Tibial nerve (tissue), 4 donors: ENCODE measurements at regions not wholly inside any gene's neighbourhood (a gene's known extent, or its start where the extent isn't known, plus 50 kb on each side); places are given as distances from the start of the nearest gene placed in this dataset.
"Not testable (repeated sequence)": the region's sequence is repeated elsewhere in the genome, so short reads cannot be mapped to it uniquely, and the experiment has no call there.

Experiments used
- CTCF ChIP-seq, 5 experiments: fragments of 200-600 bp in 3 of 5; fragments of 450-650 bp in 2 of 5; sonication (generic) in 3 of 5; IDR thresholded peaks; one replicate each; pipeline ENCODE4 v1.5.1; 2016 to 2019; ENCODE audit warnings: antibody characterized with exemption in 5 of 5, mild to moderate bottlenecking in 3 of 5, moderate library complexity in 2 of 5
- EP300 ChIP-seq, 2 donors: sonication (generic); formaldehyde crosslinking; IDR thresholded peaks; one replicate each; pipeline ENCODE4 v1.6.1; 2017; ENCODE audit warnings: antibody characterized with exemption in 2 of 2, mild to moderate bottlenecking in 1 of 2
- POLR2A ChIP-seq, 2 donors: fragments of 450-650 bp; IDR thresholded peaks; one replicate each; pipeline ENCODE4 v1.6.1; 2017; ENCODE audit warnings: antibody characterized with exemption in 2 of 2, mild to moderate bottlenecking in 2 of 2, moderate library complexity in 2 of 2

GRCh38 chr2:111527707-111528400 is 356.1 kb downstream of the ANAPC1 start:
- not testable (repeated sequence) for TF ChIP-seq CTCF, POLR2A, EP300 (IDR thresholded peaks at IDR 0.05)
